CMK (cell line): ENCODE measurements at regions not wholly inside any gene's neighbourhood (a gene's known extent, or its start where the extent isn't known, plus 50 kb on each side); places are given as distances from the start of the nearest gene placed in this dataset.
A peak's percentile ranks its signal among the peaks of the same experiment; 100 is the strongest.
"Not testable (repeated sequence)": the region's sequence is repeated elsewhere in the genome, so short reads cannot be mapped to it uniquely, and the experiment has no call there.

Source experiments
- DNase-seq: peaks from one replicate; pipeline ENCODE4 v3.0.0-alpha.2; 2010; ENCODE audit warnings: low read depth

- DNase-seq: no peak
Measured at GRCh38 chr5:71771191-71771590, 52.1 kb downstream of the CARTPT start.

- no peak for DNase-seq
Measured at GRCh38 chr5:71778678-71779276, 59.7 kb downstream of the CARTPT start.

- no peak for DNase-seq
Measured at GRCh38 chr5:71780597-71780996, 61.5 kb downstream of the CARTPT start.

- no peak for DNase-seq
Measured at GRCh38 chr5:71782393-71782770, 63.3 kb downstream of the CARTPT start.

- DNase-seq: peak; percentile 1
Measured at GRCh38 chr5:71782771-71783770, 64.0 kb downstream of the CARTPT start.

GRCh38 chr5:71783891-71784290 lies 64.8 kb downstream of the CARTPT start:
- no peak for DNase-seq

- DNase-seq: no peak
Measured at GRCh38 chr5:71786337-71787055, 67.4 kb downstream of the CARTPT start.

GRCh38 chr5:71788794-71789193 lies 69.7 kb downstream of the CARTPT start:
- DNase-seq: no peak

- DNase-seq: no peak
Measured at GRCh38 chr5:71789746-71790145, 70.7 kb downstream of the CARTPT start.

- no peak for DNase-seq
Measured at GRCh38 chr5:71790433-71790832, 71.4 kb downstream of the CARTPT start.

GRCh38 chr5:71792041-71792440 lies 73.0 kb downstream of the CARTPT start:
- DNase-seq: not testable (repeated sequence)

GRCh38 chr5:71794061-71794695 lies 75.1 kb downstream of the CARTPT start:
- DNase-seq: no peak

- DNase-seq: no peak
Measured at GRCh38 chr5:71802673-71803072, 83.6 kb downstream of the CARTPT start.

- DNase-seq: no peak
Measured at GRCh38 chr5:71806711-71807110, 87.6 kb downstream of the CARTPT start.

GRCh38 chr5:71807909-71808308 lies 88.8 kb downstream of the CARTPT start:
- no peak for DNase-seq

- DNase-seq: no peak
Measured at GRCh38 chr5:71809446-71809845, 90.4 kb downstream of the CARTPT start.

GRCh38 chr5:71810023-71810422 lies 90.9 kb downstream of the CARTPT start:
- DNase-seq: no peak

- no peak for DNase-seq
Measured at GRCh38 chr5:71810471-71811195, 91.6 kb downstream of the CARTPT start.

GRCh38 chr5:71811779-71812178 lies 92.7 kb downstream of the CARTPT start:
- DNase-seq: no peak

GRCh38 chr5:71816307-71816706 lies 97.2 kb downstream of the CARTPT start:
- DNase-seq: no peak

- DNase-seq: no peak
Measured at GRCh38 chr5:71817891-71818290, 98.8 kb downstream of the CARTPT start.

- no peak for DNase-seq
Measured at GRCh38 chr5:71821029-71821428, 102.0 kb downstream of the CARTPT start.
